Suprapubic skin (tissue), 4 donors: ENCODE measurements at regions not wholly inside any gene's neighbourhood (a gene's known extent, or its start where the extent isn't known, plus 50 kb on each side); places are given as distances from the start of the nearest gene placed in this dataset.

Experiments
- DNase-seq, 2 donors: peaks; one replicate each; pipeline ENCODE4 v3.0.0-alpha.2; 2019; ENCODE audit warnings: low spot score in 2 of 2
- H3K27ac ChIP-seq: fragments of 200-600 bp; sonication (generic); one replicate; pipeline ENCODE4 v1.5.1; 2019
- H3K27me3 ChIP-seq: fragments of 200-600 bp; sonication (generic); one replicate; pipeline ENCODE4 v1.5.1; 2019
- H3K36me3 ChIP-seq: fragments of 200-600 bp; sonication (generic); one replicate; pipeline ENCODE4 v1.5.1; 2019
- H3K4me1 ChIP-seq: fragments of 200-600 bp; sonication (generic); one replicate; pipeline ENCODE4 v1.5.1; 2019
- H3K4me3 ChIP-seq: fragments of 200-600 bp; sonication (generic); one replicate; pipeline ENCODE4 v1.5.1; 2019; ENCODE audit warnings: mild to moderate bottlenecking
- H3K9me3 ChIP-seq: fragments of 200-600 bp; sonication (generic); one replicate; pipeline ENCODE4 v1.5.1; 2019
- CTCF ChIP-seq, 2 donors: fragments of 200-600 bp in 1 of 2; fragments of 450-650 bp in 1 of 2; sonication (generic) in 1 of 2; IDR thresholded peaks; one replicate each; pipeline ENCODE4 v1.5.1; 2016 to 2019; ENCODE audit warnings: antibody characterized with exemption in 2 of 2, mild to moderate bottlenecking in 1 of 2, moderate library complexity in 1 of 2
- EP300 ChIP-seq: sonication (generic); formaldehyde crosslinking; IDR thresholded peaks from one replicate; pipeline ENCODE4 v1.6.1; 2017; ENCODE audit warnings: antibody characterized with exemption
- POLR2A ChIP-seq, 2 donors: fragments of 450-650 bp; IDR thresholded peaks; one replicate each; pipeline ENCODE4 v1.6.1; 2017; ENCODE audit warnings: antibody characterized with exemption in 2 of 2, mild to moderate bottlenecking in 2 of 2, moderate library complexity in 2 of 2
- POLR2AphosphoS5 ChIP-seq, 3 donors: sonication (generic); formaldehyde crosslinking; IDR thresholded peaks; one replicate each; pipeline ENCODE4 v1.6.1; 2017; ENCODE audit warnings: antibody characterized with exemption in 3 of 3
- WGBS: methylation state at CpG from one replicate; pipeline ENCODE4 v1.1.5; 2018; 5-methylcytosine and 5-hydroxymethylcytosine counted together

GRCh38 chr16:51734220-51734619, 583.1 kb upstream of the SALL1 start:
- TF ChIP-seq POLR2AphosphoS5 (IDR thresholded peaks at IDR 0.05) (no peak), POLR2A (IDR thresholded peaks at IDR 0.05) (no peak), CTCF (IDR thresholded peaks at IDR 0.05) (no peak)
- no peak overlapping the region for H3K27ac ChIP-seq
- DNase-seq: no peak
- no peaks in the 10 kb centered on the region for H3K4me1 ChIP-seq
- WGBS: 64% methylated on average over 1 of the region's 1 CpG
- no peak overlapping the region for H3K4me3 ChIP-seq
- H3K36me3 ChIP-seq: no peaks in the 10 kb centered on the region
- no peaks in the 10 kb centered on the region for H3K27me3 ChIP-seq
- no peaks in the 10 kb centered on the region for H3K9me3 ChIP-seq

- H3K27ac ChIP-seq: no peak overlapping the region
- WGBS: 66% methylated on average over 2 of the region's 2 CpGs
These were observed 582.1 kb upstream of the SALL1 start for GRCh38 chr16:51733181-51733580.

GRCh38 chr16:51731160-51731559, 580.1 kb upstream of the SALL1 start:
- no peak overlapping the region for H3K4me3 ChIP-seq
- no peak for TF ChIP-seq POLR2AphosphoS5 (IDR thresholded peaks at IDR 0.05)
- no peak for TF ChIP-seq EP300
- no peak for TF ChIP-seq CTCF (IDR thresholded peaks at IDR 0.05)
- TF ChIP-seq POLR2A (IDR thresholded peaks at IDR 0.05): no peak
- H3K4me1 ChIP-seq: no peaks in the 10 kb centered on the region
- WGBS: 63% methylated on average over 4 of the region's 4 CpGs
- H3K36me3 ChIP-seq: no peaks in the 10 kb centered on the region
- DNase-seq: no peak
- no peaks in the 10 kb centered on the region for H3K9me3 ChIP-seq
- no peak overlapping the region for H3K27ac ChIP-seq
- H3K27me3 ChIP-seq: no peaks in the 10 kb centered on the region

More at GRCh38 chr16:51733181-51733580, 582.1 kb upstream of the SALL1 start:
- no peaks in the 10 kb centered on the region for H3K36me3 ChIP-seq
- no peak overlapping the region for H3K4me3 ChIP-seq
- no peaks in the 10 kb centered on the region for H3K4me1 ChIP-seq
- TF ChIP-seq CTCF (IDR thresholded peaks at IDR 0.05): no peak
- TF ChIP-seq POLR2AphosphoS5 (IDR thresholded peaks at IDR 0.05): no peak
- no peak for TF ChIP-seq EP300
- TF ChIP-seq POLR2A (IDR thresholded peaks at IDR 0.05): no peak
- H3K27me3 ChIP-seq: no peaks in the 10 kb centered on the region
- H3K9me3 ChIP-seq: no peaks in the 10 kb centered on the region
- no peak for DNase-seq

- Histone ChIP-seq H3K36me3 (no peaks in the 10 kb centered on the region), H3K4me3 (no peak overlapping the region), H3K27ac (no peak overlapping the region), H3K27me3 (no peaks in the 10 kb centered on the region), H3K4me1 (no peaks in the 10 kb centered on the region), H3K9me3 (no peaks in the 10 kb centered on the region)
- 19% methylated on average over 8 of the region's 8 CpGs for WGBS
- TF ChIP-seq CTCF (IDR thresholded peaks at IDR 0.05): no peak
- no peak for DNase-seq
These were observed 572.1 kb upstream of the SALL1 start for GRCh38 chr16:51723036-51723724.

GRCh38 chr16:51722467-51722866, 571.4 kb upstream of the SALL1 start:
- Histone ChIP-seq H3K4me1 (no peaks in the 10 kb centered on the region), H3K9me3 (no peaks in the 10 kb centered on the region), H3K4me3 (no peak overlapping the region), H3K36me3 (no peaks in the 10 kb centered on the region), H3K27ac (no peak overlapping the region), H3K27me3 (no peaks in the 10 kb centered on the region)
- DNase-seq: no peak
- TF ChIP-seq POLR2A (IDR thresholded peaks at IDR 0.05) (no peak), EP300 (no peak), POLR2AphosphoS5 (IDR thresholded peaks at IDR 0.05) (no peak), CTCF (IDR thresholded peaks at IDR 0.05) (no peak)
